H1 (cell line): ENCODE measurements at regions not wholly inside any gene's neighbourhood (a gene's known extent, or its start where the extent isn't known, plus 50 kb on each side); places are given as distances from the start of the nearest gene placed in this dataset.

Experiments used
- CTCF ChIA-PET: fragments of 300-600 bp; sonication (Branson Sonifier 250); formaldehyde crosslinking; loops from one replicate; lab custom pipeline; 2021; ENCODE audit not compliant: partially characterized antibody; lab: Charles Lee
- POLR2A ChIA-PET: fragments of 300-600 bp; sonication (Branson Sonifier 250); formaldehyde crosslinking; loops from one replicate; lab custom pipeline; 2021; ENCODE audit warnings: inconsistent platforms; ENCODE audit not compliant: partially characterized antibody; lab: Charles Lee
- DNase-seq, 2 experiments: peaks; one replicate each; pipeline versions ENCODE4 v3.0.0 to v3.0.0-alpha.2; 2010 to 2022; ENCODE audit warnings: low spot score in 2 of 2, low read depth in 1 of 2, mixed read lengths in 1 of 2
- FAIRE-seq: peaks from 2 replicates; lab custom pipeline; 2011; peaks lifted over from hg19 to GRCh38; lab: Jason Lieb, UNC
- H2AFZ ChIP-seq: 2 replicates; pipeline ENCODE4 v1.8.1; 2012; ENCODE audit warnings: low read length, inconsistent platforms
- H2AK5ac ChIP-seq: 2 replicates; pipeline ENCODE4 v1.6.1; 2013; ENCODE audit warnings: low read depth, low read length
- H2BK120ac ChIP-seq: replicated peaks from 2 replicates; pipeline ENCODE3; 2013; ENCODE audit warnings: low read depth, low read length, inconsistent platforms
- H2BK12ac ChIP-seq: 2 replicates; pipeline ENCODE4 v1.6.1; 2013; ENCODE audit warnings: low read depth, low read length
- H2BK15ac ChIP-seq: 2 replicates; pipeline ENCODE4 v1.6.1; 2013; ENCODE audit warnings: low read length
- H2BK20ac ChIP-seq: 2 replicates; pipeline ENCODE4 v1.6.1; 2013; ENCODE audit warnings: low read length
- H2BK5ac ChIP-seq: 2 replicates; pipeline ENCODE4 v1.6.1; 2013; ENCODE audit warnings: low read depth, low read length
- H3K14ac ChIP-seq: 2 replicates; pipeline ENCODE4 v1.6.1; 2013; ENCODE audit warnings: inconsistent platforms; ENCODE audit not compliant: insufficient read length
- H3K18ac ChIP-seq: 2 replicates; pipeline ENCODE4 v1.6.1; 2013; ENCODE audit warnings: low read length; ENCODE audit errors: extremely low read depth
- H3K23ac ChIP-seq: 2 replicates; pipeline ENCODE4 v1.6.1; 2013; ENCODE audit warnings: inconsistent platforms; ENCODE audit not compliant: insufficient read length
- H3K23me2 ChIP-seq: 2 replicates; pipeline ENCODE4 v1.6.1; 2013; ENCODE audit warnings: low read depth, low read length
- H3K27ac ChIP-seq: 2 replicates; pipeline ENCODE4 v1.6.1; 2011; ENCODE audit warnings: low read depth, low read length, inconsistent platforms
- H3K27me3 ChIP-seq, 4 experiments: replicated peaks in 1 of 4; 1 replicate in 1 of 4; 2 replicates in 3 of 4; pipeline versions ENCODE4 v1.6.1 to v1.8.1; 2011 to 2013; ENCODE audit warnings: low read length in 3 of 4, mild to moderate bottlenecking in 3 of 4, inconsistent platforms in 2 of 4, mixed read lengths in 2 of 4, moderate library complexity in 1 of 4; ENCODE audit not compliant: control insufficient read depth in 3 of 4, insufficient read depth in 3 of 4; ENCODE audit errors: extremely low read depth in 1 of 4
- H3K36me3 ChIP-seq, 4 experiments: 2 replicates each; pipeline versions ENCODE4 v1.6.1 to v1.8.1; 2011 to 2013; ENCODE audit warnings: mild to moderate bottlenecking in 4 of 4, low read length in 3 of 4, moderate library complexity in 2 of 4, control low read depth in 1 of 4, inconsistent platforms in 1 of 4; ENCODE audit not compliant: insufficient read depth in 4 of 4, control insufficient read depth in 2 of 4
- H3K4ac ChIP-seq: replicated peaks from 2 replicates; pipeline ENCODE3; 2013; ENCODE audit warnings: low read length, low read depth, mixed read lengths, inconsistent platforms; ENCODE audit not compliant: insufficient read length
- H3K4me1 ChIP-seq, 4 experiments: replicated peaks in 1 of 4; 1 replicate in 1 of 4; 2 replicates in 3 of 4; pipeline versions ENCODE4 v1.6.1 to v1.8.1; 2011 to 2013; ENCODE audit warnings: low read length in 3 of 4, inconsistent platforms in 2 of 4, mixed read lengths in 1 of 4; ENCODE audit not compliant: insufficient read depth in 4 of 4, control insufficient read depth in 3 of 4
- H3K4me2 ChIP-seq, 2 experiments: 2 replicates each; pipeline versions ENCODE4 v1.6.1 to v1.8.1; 2011 to 2013; ENCODE audit warnings: low read depth in 2 of 2, low read length in 2 of 2, control low read depth in 1 of 2, inconsistent platforms in 1 of 2, mild to moderate bottlenecking in 1 of 2; ENCODE audit not compliant: insufficient read depth in 1 of 2
- H3K4me3 ChIP-seq, 4 experiments: fragments of 200-600, 300-600 bp in 1 of 4; sonication (generic), shearing (Covaris generic), sonication (Bioruptor Twin) in 1 of 4; 2 replicates each; pipeline versions ENCODE4 v1.5.1 to v1.8.1; 2011 to 2016; ENCODE audit warnings: low read length in 4 of 4, low read depth in 3 of 4, control low read depth in 2 of 4, inconsistent platforms in 2 of 4, mild to moderate bottlenecking in 2 of 4, mixed read lengths in 1 of 4, moderate library complexity in 1 of 4; ENCODE audit not compliant: insufficient read depth in 2 of 4; ENCODE audit errors: extremely low read depth in 1 of 4
- H3K56ac ChIP-seq: replicated peaks from 2 replicates; pipeline ENCODE3; 2013; ENCODE audit warnings: low read depth, mild to moderate bottlenecking, mixed read lengths, low read length, inconsistent platforms; ENCODE audit not compliant: insufficient read length
- H3K79me1 ChIP-seq: 2 replicates; pipeline ENCODE4 v1.6.1; 2013; ENCODE audit warnings: low read depth, low read length, control low read depth
- H3K79me2 ChIP-seq, 2 experiments: 2 replicates each; pipeline versions ENCODE4 v1.6.1 to v1.8.1; 2012 to 2013; ENCODE audit warnings: low read length in 2 of 2, mild to moderate bottlenecking in 2 of 2, inconsistent platforms in 1 of 2; ENCODE audit not compliant: insufficient read depth in 2 of 2, control insufficient read depth in 1 of 2
- H3K9ac ChIP-seq, 4 experiments: replicated peaks in 1 of 4; 1 replicate in 1 of 4; 2 replicates in 3 of 4; pipeline versions ENCODE4 v1.6.1 to v1.8.1; 2011 to 2013; ENCODE audit warnings: low read depth in 3 of 4, low read length in 3 of 4, control low read depth in 2 of 4, mild to moderate bottlenecking in 2 of 4, moderate library complexity in 2 of 4, inconsistent platforms in 1 of 4; ENCODE audit errors: extremely low read depth in 1 of 4
- H3K9me3 ChIP-seq, 2 experiments: 2 replicates each; pipeline versions ENCODE4 v1.6.1 to v1.8.1; 2012 to 2013; ENCODE audit warnings: mild to moderate bottlenecking in 2 of 2, moderate library complexity in 2 of 2, control low read depth in 1 of 2, inconsistent platforms in 1 of 2, low read depth in 1 of 2, low read length in 1 of 2, mixed read lengths in 1 of 2; ENCODE audit not compliant: insufficient read depth in 2 of 2
- H4K20me1 ChIP-seq, 2 experiments: replicated peaks in 1 of 2; 2 replicates each; pipeline versions ENCODE3 to v1.8.1; 2011 to 2013; ENCODE audit warnings: inconsistent platforms in 2 of 2, low read length in 2 of 2, mild to moderate bottlenecking in 1 of 2; ENCODE audit not compliant: insufficient read depth in 2 of 2, control insufficient read depth in 1 of 2
- H4K5ac ChIP-seq: 2 replicates; pipeline ENCODE4 v1.6.1; 2013; ENCODE audit warnings: low read length, low read depth, mixed read lengths, inconsistent platforms; ENCODE audit not compliant: insufficient read length
- H4K8ac ChIP-seq: 2 replicates; pipeline ENCODE4 v1.8.0; 2013; ENCODE audit warnings: mild to moderate bottlenecking, moderate library complexity, low read length, inconsistent platforms; ENCODE audit not compliant: insufficient read depth; ENCODE audit errors: extremely low read depth
- H4K91ac ChIP-seq: replicated peaks from 2 replicates; pipeline ENCODE3; 2013; ENCODE audit warnings: low read length, mixed read lengths, inconsistent platforms; ENCODE audit not compliant: insufficient read length
- CEBPB ChIP-seq: IDR thresholded peaks from 2 replicates; pipeline ENCODE4 v1.6.1; 2012; ENCODE audit warnings: low read depth, low read length
- CTCF ChIP-seq, 3 experiments: IDR thresholded peaks; 1 replicate in 2 of 3; 2 replicates in 1 of 3; pipeline versions ENCODE4 v1.5.1 to v1.6.1; 2011; ENCODE audit warnings: low read length in 3 of 3, mild to moderate bottlenecking in 3 of 3, inconsistent platforms in 2 of 3, low read depth in 1 of 3, moderate library complexity in 1 of 3; ENCODE audit not compliant: insufficient read depth in 1 of 3; ENCODE audit errors: control extremely low read depth in 1 of 3
- EP300 ChIP-seq, 2 experiments: IDR thresholded peaks; 1 replicate in 1 of 2; 2 replicates in 1 of 2; pipeline ENCODE4 v1.6.1; 2011 to 2012; ENCODE audit warnings: low read depth in 2 of 2, low read length in 2 of 2, mild to moderate bottlenecking in 2 of 2, borderline replicate concordance in 1 of 2, inconsistent platforms in 1 of 2, moderate library complexity in 1 of 2
- JUN ChIP-seq: IDR thresholded peaks from 2 replicates; pipeline ENCODE4 v1.6.1; 2011; ENCODE audit warnings: low read depth, mild to moderate bottlenecking, improper control_type of control experiment, low read length
- JUND ChIP-seq: IDR thresholded peaks from 2 replicates; pipeline ENCODE4 v1.6.1; 2011; ENCODE audit warnings: mild to moderate bottlenecking, improper control_type of control experiment, low read length
- KDM1A ChIP-seq: fragments of 200-600, 300-600 bp; sonication (generic); IDR thresholded peaks from 2 replicates; pipeline ENCODE4 v1.7.1; 2016; ENCODE audit warnings: mild to moderate bottlenecking, low read length, borderline replicate concordance
- NRF1 ChIP-seq: IDR thresholded peaks from 2 replicates; pipeline ENCODE4 v1.6.1; 2011; ENCODE audit warnings: mild to moderate bottlenecking, low read depth, low read length, improper control_type of control experiment
- RAD21 ChIP-seq, 2 experiments: IDR thresholded peaks in 1 of 2; conservative IDR thresholded peaks in 1 of 2; 2 replicates each; pipeline ENCODE4 v1.6.1; 2011; ENCODE audit warnings: low read depth in 2 of 2, low read length in 2 of 2, improper control_type of control experiment in 1 of 2, inconsistent platforms in 1 of 2, mild to moderate bottlenecking in 1 of 2, moderate library complexity in 1 of 2
- TEAD4 ChIP-seq: IDR thresholded peaks from 2 replicates; pipeline ENCODE4 v1.6.1; 2012; ENCODE audit warnings: low read depth, low read length, inconsistent platforms, mixed read lengths
- WGBS, 2 experiments: shearing (Covaris generic) in 1 of 2; methylation state at CpG; one replicate each; pipeline versions ENCODE4 v1.1.6 to v1.1.7; 2013 to 2015; ENCODE audit warnings: low lambda C conversion rate in 2 of 2, mixed read lengths in 2 of 2, inconsistent platforms in 1 of 2, low coverage in 1 of 2, missing lambda C conversion rate in 1 of 2; ENCODE audit not compliant: insufficient replicate concordance in 2 of 2, insufficient coverage in 1 of 2, insufficient read length in 1 of 2; ENCODE audit errors: extremely low coverage in 1 of 2, missing lambda C conversion rate in 1 of 2; 5-methylcytosine and 5-hydroxymethylcytosine counted together

GRCh38 chr2:67650291-67651133, 253.4 kb downstream of the ETAA1 start:
- no peak for FAIRE-seq
- DNase-seq = peak; percentile 38 to 76
- Histone ChIP-seq H3K4me2 (no peak overlapping the region), H3K79me2 (no peaks in the 10 kb centered on the region), H2BK20ac (no peak overlapping the region), H3K23me2 (no peaks in the 10 kb centered on the region), H3K9ac (no peak overlapping the region), H4K20me1 (no peaks in the 10 kb centered on the region), H3K18ac (no peak overlapping the region), H2BK5ac (no peak overlapping the region), H3K4me3 (no peak overlapping the region), H3K36me3 (no peaks in the 10 kb centered on the region), H3K27me3 (no peaks in the 10 kb centered on the region), H4K8ac (no peak overlapping the region), H3K79me1 (no peaks in the 10 kb centered on the region), H3K4me1 (peaks cover 0 to 4% (median 0%) of the 10 kb centered on the region in 4 experiments; a peak in 1 of 7 replicates), H3K23ac (no peak overlapping the region), H4K91ac (no peak overlapping the region), H4K5ac (no peak overlapping the region), H3K4ac (no peak overlapping the region), H2BK15ac (no peak overlapping the region), H3K56ac (no peak overlapping the region), H3K27ac (no peak overlapping the region), H2AK5ac (no peak overlapping the region), H3K9me3 (peaks cover 8 to 15% of the 10 kb centered on the region in 2 experiments; a peak in 3 of 4 replicates), H3K14ac (no peak overlapping the region), H2BK120ac (no peak overlapping the region), H2AFZ (no peak overlapping the region), H2BK12ac (no peak overlapping the region)
- ChIA-PET CTCF (interaction anchor here (0.6 to 3.1 kb wide), 27 partner anchors 10 to 933 kb away, joined by 3 to 21 read pairs (median 3); no protein-coding TSS in a partner anchor), POLR2A (interaction anchor here (0.9 to 1.5 kb wide), 3 partner anchors 309 to 413 kb away, joined by 3 to 4 read pairs (median 4); partner anchors contain the start of gene C1D)
- TF ChIP-seq NRF1 (no peak), CEBPB (peak; percentile 100), JUND (0 out of 2 replicates have a peak, but pooled peaks have one; percentile 27), RAD21 (IDR thresholded peaks at IDR 0.05 in 1 of 2, conservative IDR thresholded peaks at IDR 0.05 in 1 of 2; ENCODE audit: low read depth in 2 of 2, low read length in 2 of 2) (peak; percentile 90 to 95), EP300 (IDR thresholded peaks at IDR 0.05; ENCODE audit: borderline replicate concordance in 1 of 2, low read depth in 2 of 2, low read length in 2 of 2) (no peak), JUN (no peak), CTCF (IDR thresholded peaks at IDR 0.05; ENCODE audit: control extremely low read depth in 1 of 3, insufficient read depth in 1 of 3, low read depth in 1 of 3, low read length in 3 of 3) (peak; percentile 74 to 85 (median 80)), TEAD4 (0 out of 2 replicates have a peak, but pooled peaks have one; percentile 33), KDM1A (no peak)
- 39% methylated on average over 8 of the region's 8 CpGs; no CpG with 5 or more reads in 1 of the 2 experiments for WGBS, 2 experiments
